ENCODE measurements at regions not wholly inside any gene's neighbourhood (a gene's known extent, or its start where the extent isn't known, plus 50 kb on each side); places are given as distances from the start of the nearest gene placed in this dataset.
"Not testable (repeated sequence)": the region's sequence is repeated elsewhere in the genome, so short reads cannot be mapped to it uniquely, and the experiment has no call there.

DNA sequence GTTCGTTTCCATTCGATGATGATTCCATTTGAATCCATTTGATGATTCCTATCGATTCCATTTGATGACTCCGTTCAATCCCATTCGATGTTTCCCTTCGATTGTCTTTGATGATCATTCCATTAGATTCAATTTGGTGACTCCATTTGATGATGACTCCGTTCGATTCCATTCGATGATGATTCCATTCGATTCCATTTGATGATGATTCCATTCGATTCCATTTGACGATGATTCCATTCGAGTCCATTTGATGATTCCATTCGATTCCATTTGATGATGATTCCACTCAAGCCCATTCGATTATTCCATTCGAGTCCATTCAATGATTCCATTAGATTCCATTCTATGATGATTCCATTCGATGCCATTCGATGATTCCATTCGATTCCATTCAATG, 2730.6 kb downstream of the RPIA start:
- not testable (repeated sequence) for DNase-seq (ENCODE audit: low read depth in 2 of 2)

GRCh38 chr2:91427148-91427547, 2735.7 kb downstream of the RPIA start:
- DNase-seq (ENCODE audit: low read depth in 2 of 2) = not testable (repeated sequence)

DNA sequence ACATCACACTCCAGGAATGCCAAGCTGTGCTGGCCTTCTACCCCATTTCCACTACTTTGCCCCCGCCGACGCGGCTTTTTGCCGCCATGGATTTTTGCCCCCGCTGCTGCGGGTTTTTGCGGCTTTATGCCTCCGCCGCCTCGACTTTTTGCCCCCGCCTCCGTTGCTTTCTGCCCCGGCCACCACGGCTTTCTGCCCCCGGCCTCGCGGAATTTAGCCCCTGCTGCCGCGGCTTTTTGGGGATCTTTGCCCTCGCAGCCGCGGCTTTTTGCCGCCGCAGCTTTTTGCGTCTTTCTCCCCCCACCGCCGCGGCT, 2750.4 kb downstream of the RPIA start:
- not testable (repeated sequence) for DNase-seq (ENCODE audit: low read depth in 2 of 2)

GRCh38 chr2:91442246-91442905, 2750.9 kb downstream of the RPIA start:
- no peak for DNase-seq (ENCODE audit: low read depth in 2 of 2)

- not testable (repeated sequence) for DNase-seq (ENCODE audit: low read depth in 2 of 2)
These were observed 2751.6 kb downstream of the RPIA start for GRCh38 chr2:91442906-91443729.

GRCh38 chr2:91443730-91444115, 2752.2 kb downstream of the RPIA start:
- not testable (repeated sequence) for DNase-seq (ENCODE audit: low read depth in 2 of 2)

DNA sequence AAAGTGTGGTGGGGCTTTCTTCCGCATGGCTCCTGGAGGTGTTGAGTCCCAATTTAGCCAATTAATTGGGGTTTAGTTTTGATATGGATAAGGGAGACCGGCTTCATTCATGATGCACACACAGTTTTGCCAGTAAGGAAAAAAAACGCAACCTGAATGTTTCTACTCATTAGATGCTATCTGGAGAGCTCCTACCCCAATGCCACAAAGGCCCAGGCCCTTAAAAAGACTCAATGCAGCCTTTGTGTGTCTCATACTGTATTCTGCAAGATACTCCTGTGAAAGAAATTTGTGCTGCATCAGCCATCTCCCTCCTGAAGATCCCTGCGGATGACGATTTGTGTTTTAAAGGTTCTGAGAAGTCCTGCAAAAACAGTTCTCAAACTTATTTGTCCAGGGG, 2754.2 kb downstream of the RPIA start:
- DNase-seq (ENCODE audit: low read depth in 2 of 2) = not testable (repeated sequence)

DNA sequence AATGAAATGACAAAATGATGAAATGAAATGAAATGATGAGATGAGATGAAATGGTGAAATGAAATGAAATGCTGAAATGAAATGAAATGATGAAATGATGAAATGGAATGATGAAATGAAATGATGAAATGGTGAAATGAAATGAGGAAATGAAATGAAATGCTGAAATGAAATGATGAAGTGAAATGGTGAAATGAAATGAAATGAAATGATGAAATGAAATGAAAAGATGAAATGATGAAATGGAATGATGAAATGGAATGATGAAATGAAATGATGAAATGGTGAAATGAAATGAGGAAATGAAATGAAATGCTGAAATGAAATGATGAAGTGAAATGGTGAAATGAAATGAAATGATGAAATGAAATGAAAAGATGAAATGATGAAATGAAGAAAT, 2755.0 kb downstream of the RPIA start:
- not testable (repeated sequence) for DNase-seq (ENCODE audit: low read depth in 2 of 2)

DNA sequence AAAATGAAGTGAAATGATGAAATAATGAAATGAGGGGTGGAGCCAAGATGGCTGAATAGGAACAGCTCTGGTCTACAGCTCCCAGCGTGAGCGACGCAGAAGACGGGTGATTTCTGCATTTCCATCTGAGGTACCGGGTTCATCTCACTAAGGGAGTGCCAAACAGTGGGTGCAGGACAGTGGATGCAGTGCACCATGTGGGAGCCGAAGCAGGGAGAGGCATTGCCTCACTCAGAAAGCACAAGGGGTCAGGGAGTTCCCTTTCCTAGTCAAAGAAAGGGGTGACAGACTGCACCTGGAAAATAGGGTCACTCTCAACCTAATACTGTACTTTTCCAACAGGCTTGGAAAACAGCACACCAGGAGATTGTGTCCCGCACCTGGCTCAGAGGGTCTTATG, 2755.4 kb downstream of the RPIA start:
- DNase-seq (ENCODE audit: low read depth in 2 of 2) = not testable (repeated sequence)

GRCh38 chr2:91447508-91447907, 2756.0 kb downstream of the RPIA start:
- DNase-seq (ENCODE audit: low read depth in 2 of 2) = not testable (repeated sequence)

- not testable (repeated sequence) for DNase-seq (ENCODE audit: low read depth in 2 of 2)
These were observed 2770.8 kb downstream of the RPIA start for GRCh38 chr2:91462292-91462691.

GRCh38 chr2:91463007-91463406, 2771.5 kb downstream of the RPIA start:
- DNase-seq (ENCODE audit: low read depth in 2 of 2) = not testable (repeated sequence)

GRCh38 chr2:91466780-91467363, 2775.4 kb downstream of the RPIA start:
- not testable (repeated sequence) for DNase-seq (ENCODE audit: low read depth in 2 of 2)

- DNase-seq (ENCODE audit: low read depth in 2 of 2) = not testable (repeated sequence)
These were observed 2784.9 kb downstream of the RPIA start for GRCh38 chr2:91476244-91476935.

DNA sequence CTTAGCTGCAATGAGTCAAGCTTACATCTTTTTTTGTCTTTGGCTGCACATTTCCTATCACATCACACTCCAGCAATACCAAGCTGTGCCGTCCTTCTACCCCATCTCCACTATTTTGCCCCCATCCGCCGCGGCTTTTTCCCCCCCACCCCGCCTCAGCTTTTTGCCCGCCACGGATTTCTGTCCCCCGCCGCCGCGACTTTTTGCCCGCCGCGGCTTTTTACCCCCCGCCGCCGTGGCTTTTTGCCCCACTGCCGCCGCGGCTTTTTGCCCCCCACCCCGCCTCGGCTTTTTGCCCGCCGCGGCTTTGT, 2785.4 kb downstream of the RPIA start:
- not testable (repeated sequence) for DNase-seq (ENCODE audit: low read depth in 2 of 2)

DNA sequence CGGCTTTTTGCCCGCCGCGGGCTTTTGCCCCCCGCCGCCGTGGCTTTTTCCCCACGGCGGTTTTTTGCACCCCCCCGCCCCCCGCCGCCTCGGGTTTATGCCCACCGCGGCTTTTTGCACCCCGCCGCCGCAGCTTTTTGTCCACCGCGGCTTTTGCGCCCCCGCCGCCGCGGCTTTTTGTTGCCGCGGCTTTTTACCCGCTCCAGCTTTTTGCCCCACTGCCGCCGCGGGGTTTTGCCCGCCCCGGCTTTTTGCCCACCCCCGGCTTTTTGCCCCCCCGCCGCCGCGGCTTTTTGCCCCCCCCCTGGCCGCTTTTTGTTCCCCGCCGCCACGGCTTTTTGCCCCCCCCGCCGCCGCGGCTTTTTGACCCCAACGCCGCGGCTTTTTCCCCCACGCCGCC, 2785.8 kb downstream of the RPIA start:
- not testable (repeated sequence) for DNase-seq (ENCODE audit: low read depth in 2 of 2)

DNA sequence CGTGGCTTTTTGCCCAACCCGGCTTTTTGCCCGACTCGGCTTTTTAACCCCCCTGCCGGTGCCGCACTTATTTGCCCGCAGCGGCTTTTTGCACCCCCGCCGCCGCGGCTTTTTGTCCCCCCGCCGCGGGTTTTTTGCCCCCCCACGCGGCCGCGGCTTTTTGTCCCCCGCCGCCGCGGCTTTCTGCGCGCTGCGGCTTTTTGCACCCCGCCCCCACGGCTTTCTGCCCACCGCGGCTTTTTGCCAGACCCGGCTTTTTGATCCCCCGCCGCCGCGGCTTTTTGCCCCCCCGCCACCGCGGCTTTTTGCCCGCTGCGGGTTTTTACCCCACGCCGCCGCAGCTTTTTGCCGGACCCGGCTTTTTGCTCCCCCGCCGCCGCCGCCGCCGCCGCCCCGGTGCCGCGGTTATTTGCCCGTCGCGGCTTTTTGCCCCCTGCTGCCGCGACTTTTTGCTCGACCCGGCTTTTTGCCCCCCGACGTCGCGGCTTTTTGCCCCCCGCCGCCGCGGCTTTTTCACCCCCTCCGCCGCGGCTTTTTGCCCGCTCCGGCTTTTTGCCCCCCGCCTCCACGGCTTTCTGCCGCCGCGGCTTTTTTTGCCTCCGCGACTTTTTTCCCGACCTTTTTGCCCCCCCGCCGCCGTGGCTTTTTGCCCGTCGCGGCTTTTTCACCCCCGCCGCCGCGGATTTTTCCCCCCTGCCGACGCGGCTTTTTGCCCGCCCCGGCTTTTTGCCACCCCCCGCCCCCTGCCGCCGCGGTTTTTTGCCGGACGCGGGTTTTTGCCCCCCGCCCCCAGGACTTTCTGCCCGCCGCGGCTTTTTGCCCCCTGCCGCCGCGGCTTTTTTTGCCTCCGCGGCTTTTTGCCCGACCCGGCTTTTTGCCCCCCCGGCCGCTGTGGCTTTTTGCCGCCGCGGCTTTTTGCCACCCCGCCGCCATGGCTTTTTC, 2786.5 kb downstream of the RPIA start:
- peak in 1 of 2 donors; percentile 24 for DNase-seq (ENCODE audit: low read depth in 2 of 2)

- peak in 1 of 2 donors; percentile 6 for DNase-seq (ENCODE audit: low read depth in 2 of 2)
These were observed 2787.6 kb downstream of the RPIA start for GRCh38 chr2:91478851-91479718.

- DNase-seq (ENCODE audit: low read depth in 2 of 2) = not testable (repeated sequence)
These were observed 2793.8 kb downstream of the RPIA start for GRCh38 chr2:91485226-91485625.
